ENCODE measurements at regions not wholly inside any gene's neighbourhood (a gene's known extent, or its start where the extent isn't known, plus 50 kb on each side); places are given as distances from the start of the nearest gene placed in this dataset.
A peak's percentile ranks its signal among the peaks of the same experiment; 100 is the strongest.

GRCh38 chr2:88829607-88830463 lies 138.4 kb downstream of the RPIA start:
- intact Hi-C loops (cut with DNase I): loop anchor here in 3 of 10 donors (5.0 kb wide), 3 partner anchors 42 to 93 kb away; no protein-coding TSS in a partner anchor
- DNase-seq (no peak), ATAC-seq (no peak)
- Histone ChIP-seq H3K4me3 (no peak overlapping the region), H3K27me3 (no peaks in the 10 kb centered on the region), H3K4me1 (peaks cover 0 to 21% (median 8%) of the 10 kb centered on the region in 9 donors), H3K27ac (peak overlapping the region in 9 of 10 donors; percentile 47 to 89 (median 69)), H3K36me3 (no peaks in the 10 kb centered on the region), H3K9me3 (peaks cover 0 to 5% (median 0%) of the 10 kb centered on the region in 11 donors)
- WGBS, 2 donors: 49 to 52% methylated on average over 5 of the region's 5 CpGs
- TF ChIP-seq, protein P1, sequence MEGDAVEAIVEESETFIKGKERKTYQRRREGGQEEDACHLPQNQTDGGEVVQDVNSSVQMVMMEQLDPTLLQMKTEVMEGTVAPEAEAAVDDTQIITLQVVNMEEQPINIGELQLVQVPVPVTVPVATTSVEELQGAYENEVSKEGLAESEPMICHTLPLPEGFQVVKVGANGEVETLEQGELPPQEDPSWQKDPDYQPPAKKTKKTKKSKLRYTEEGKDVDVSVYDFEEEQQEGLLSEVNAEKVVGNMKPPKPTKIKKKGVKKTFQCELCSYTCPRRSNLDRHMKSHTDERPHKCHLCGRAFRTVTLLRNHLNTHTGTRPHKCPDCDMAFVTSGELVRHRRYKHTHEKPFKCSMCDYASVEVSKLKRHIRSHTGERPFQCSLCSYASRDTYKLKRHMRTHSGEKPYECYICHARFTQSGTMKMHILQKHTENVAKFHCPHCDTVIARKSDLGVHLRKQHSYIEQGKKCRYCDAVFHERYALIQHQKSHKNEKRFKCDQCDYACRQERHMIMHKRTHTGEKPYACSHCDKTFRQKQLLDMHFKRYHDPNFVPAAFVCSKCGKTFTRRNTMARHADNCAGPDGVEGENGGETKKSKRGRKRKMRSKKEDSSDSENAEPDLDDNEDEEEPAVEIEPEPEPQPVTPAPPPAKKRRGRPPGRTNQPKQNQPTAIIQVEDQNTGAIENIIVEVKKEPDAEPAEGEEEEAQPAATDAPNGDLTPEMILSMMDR (IDR thresholded peaks at IDR 0.05): no peak

DNA sequence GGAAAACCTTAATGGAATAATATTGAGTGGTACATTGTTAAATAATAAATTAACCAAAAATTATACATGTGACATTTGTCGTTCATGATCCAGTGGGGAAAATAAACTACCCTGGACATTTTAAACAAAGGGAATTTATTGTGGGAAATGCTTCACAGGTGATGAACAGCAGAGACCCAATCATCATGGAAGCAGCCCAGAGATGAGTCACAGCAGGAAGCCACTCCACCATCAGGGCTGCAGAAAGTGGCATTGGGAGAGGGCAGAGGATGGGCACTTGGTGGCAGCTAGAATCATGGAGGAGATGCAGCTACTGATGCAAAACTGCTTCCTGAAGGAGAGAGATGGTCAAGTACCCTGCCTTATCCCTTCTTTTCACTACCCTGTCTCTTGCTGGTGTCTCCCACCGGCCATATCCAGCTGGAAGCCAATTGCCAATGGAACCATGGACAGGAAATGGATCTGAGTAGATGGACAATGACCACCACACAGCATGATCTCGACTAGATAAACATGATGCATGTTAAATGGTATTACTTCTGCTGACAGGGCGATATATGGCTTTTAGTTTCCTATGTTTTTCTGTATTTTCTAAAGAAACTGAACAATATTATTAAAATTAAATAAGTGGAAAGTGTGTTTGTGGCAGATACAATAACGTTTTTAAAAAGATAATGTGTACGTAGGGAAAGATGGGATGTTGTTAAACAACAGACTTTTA lies 139.8 kb downstream of the RPIA start:
- 55 to 58% methylated on average over 6 of the region's 6 CpGs for WGBS, 2 donors
- no peak for ATAC-seq
- TF ChIP-seq, protein P1 (IDR thresholded peaks at IDR 0.05): no peak

GRCh38 chr2:88831792-88832248 lies 140.3 kb downstream of the RPIA start:
- Histone ChIP-seq H3K4me3 (no peak overlapping the region), H3K4me1 (peaks cover 0 to 26% (median 8%) of the 10 kb centered on the region in 9 donors), H3K36me3 (no peaks in the 10 kb centered on the region), H3K27me3 (no peaks in the 10 kb centered on the region), H3K9me3 (peaks cover 0 to 5% (median 0%) of the 10 kb centered on the region in 11 donors), H3K27ac (no peak overlapping the region)
- TF ChIP-seq, protein P1 (IDR thresholded peaks at IDR 0.05): peak in 8 of 9 donors; percentile 33 to 81 (median 62)
- 41 to 46% methylated on average over 7 of the region's 7 CpGs for WGBS, 2 donors
- no peak for ATAC-seq
- peak; percentile 38 to 51 for DNase-seq
- intact Hi-C loops (cut with DNase I): loop anchor here in 1 of 10 donors (5.0 kb wide), 2 partner anchors 40 to 95 kb away; no protein-coding TSS in a partner anchor

More for the DNA sequence above, 139.8 kb downstream of the RPIA start:
- Histone ChIP-seq H3K27ac (no peak overlapping the region), H3K36me3 (no peaks in the 10 kb centered on the region), H3K9me3 (peaks cover 0 to 5% (median 0%) of the 10 kb centered on the region in 11 donors), H3K27me3 (no peaks in the 10 kb centered on the region), H3K4me3 (no peak overlapping the region), H3K4me1 (peaks cover 0 to 26% (median 8%) of the 10 kb centered on the region in 9 donors)
- DNase-seq: no peak
- intact Hi-C loops (cut with DNase I): loop anchor here in 1 of 10 donors (5.0 kb wide), 2 partner anchors 41 to 94 kb away; no protein-coding TSS in a partner anchor
